Naive B cell (primary cell): ENCODE measurements at regions not wholly inside any gene's neighbourhood (a gene's known extent, or its start where the extent isn't known, plus 50 kb on each side); places are given as distances from the start of the nearest gene placed in this dataset.

ENCODE experiments used
- ATAC-seq, 2 donors: fragments of 150-1000 bp; cut with Tn5 transposase; 2 replicates each; pipeline ENCODE4 v1.10.0; 2021; ENCODE audit warnings: low read depth in 2 of 2, mild to moderate bottlenecking in 2 of 2, moderate library complexity in 2 of 2
- DNase-seq: peaks from one replicate; pipeline ENCODE4 v3.0.0; 2022
- H3K27ac Mint-ChIP-seq, 6 donors: one replicate each; pipeline ENCODE4 v1.8.0; 2020 to 2022; ENCODE audit warnings: mild to moderate bottlenecking in 6 of 6, mixed read lengths in 6 of 6, moderate library complexity in 5 of 6, inconsistent platforms in 2 of 6
- H3K27me3 Mint-ChIP-seq, 3 donors: one replicate each; pipeline ENCODE4 v1.8.0; 2021 to 2022; ENCODE audit warnings: mixed read lengths in 3 of 3, mild to moderate bottlenecking in 1 of 3
- H3K36me3 Mint-ChIP-seq, 2 donors: one replicate each; pipeline ENCODE4 v1.8.0; 2020 to 2022; ENCODE audit warnings: mixed read lengths in 2 of 2, inconsistent platforms in 1 of 2, mild to moderate bottlenecking in 1 of 2
- H3K4me1 Mint-ChIP-seq, 3 donors: one replicate each; pipeline ENCODE4 v1.8.0; 2020 to 2022; ENCODE audit warnings: mixed read lengths in 3 of 3, inconsistent platforms in 1 of 3, mild to moderate bottlenecking in 1 of 3, moderate library complexity in 1 of 3
- H3K4me3 Mint-ChIP-seq, 8 donors: one replicate each; pipeline ENCODE4 v1.8.0; 2020 to 2022; ENCODE audit warnings: mild to moderate bottlenecking in 8 of 8, mixed read lengths in 8 of 8, moderate library complexity in 8 of 8, inconsistent platforms in 2 of 8
- H3K9me3 Mint-ChIP-seq, 7 donors: one replicate each; pipeline ENCODE4 v1.8.0; 2020 to 2022; ENCODE audit warnings: mixed read lengths in 7 of 7, mild to moderate bottlenecking in 5 of 7, inconsistent platforms in 2 of 7, moderate library complexity in 1 of 7

- Mint-ChIP-seq H3K4me1 (no peaks in the 10 kb centered on the region), H3K27ac (no peak overlapping the region), H3K36me3 (no peaks in the 10 kb centered on the region), H3K27me3 (no peaks in the 10 kb centered on the region), H3K9me3 (peaks cover 0 to 9% (median 1%) of the 10 kb centered on the region in 7 donors), H3K4me3 (no peak overlapping the region)
- ATAC-seq: no peak
- no peak for DNase-seq
These were observed 257.4 kb downstream of the SQOR start for GRCh38 chr15:45892182-45892581.

GRCh38 chr15:45903283-45903682 lies 268.5 kb downstream of the SQOR start:
- no peaks in the 10 kb centered on the region for H3K36me3 Mint-ChIP-seq
- ATAC-seq (no peak), DNase-seq (no peak)
- H3K4me1 Mint-ChIP-seq: no peaks in the 10 kb centered on the region
- peaks cover 0 to 11% (median 2%) of the 10 kb centered on the region in 7 donors for H3K9me3 Mint-ChIP-seq
- no peak overlapping the region for H3K27ac Mint-ChIP-seq
- H3K27me3 Mint-ChIP-seq: peaks cover 0 to 4% (median 0%) of the 10 kb centered on the region in 3 donors
- H3K4me3 Mint-ChIP-seq: no peak overlapping the region

GRCh38 chr15:45904019-45904418 lies 269.2 kb downstream of the SQOR start:
- H3K9me3 Mint-ChIP-seq: peaks cover 2 to 18% (median 4%) of the 10 kb centered on the region in 7 donors
- no peak overlapping the region for H3K4me3 Mint-ChIP-seq
- no peaks in the 10 kb centered on the region for H3K36me3 Mint-ChIP-seq
- H3K4me1 Mint-ChIP-seq: no peaks in the 10 kb centered on the region
- DNase-seq (no peak), ATAC-seq (no peak)
- H3K27me3 Mint-ChIP-seq: peaks cover 0 to 4% (median 0%) of the 10 kb centered on the region in 3 donors
- no peak overlapping the region for H3K27ac Mint-ChIP-seq

- H3K9me3 Mint-ChIP-seq: peaks cover 3 to 39% (median 7%) of the 10 kb centered on the region in 7 donors
- no peak for ATAC-seq
- H3K36me3 Mint-ChIP-seq: no peaks in the 10 kb centered on the region
- no peaks in the 10 kb centered on the region for H3K4me1 Mint-ChIP-seq
- peaks cover 0 to 4% (median 0%) of the 10 kb centered on the region in 3 donors for H3K27me3 Mint-ChIP-seq
- no peak overlapping the region for H3K27ac Mint-ChIP-seq
- no peak for DNase-seq
- H3K4me3 Mint-ChIP-seq: no peak overlapping the region
These were observed 271.4 kb downstream of the SQOR start for GRCh38 chr15:45906230-45906629.

- ATAC-seq: no peak
- no peak overlapping the region for H3K27ac Mint-ChIP-seq
- H3K9me3 Mint-ChIP-seq: peaks cover 6 to 42% (median 10%) of the 10 kb centered on the region in 7 donors
- no peaks in the 10 kb centered on the region for H3K36me3 Mint-ChIP-seq
- peaks cover 0 to 4% (median 0%) of the 10 kb centered on the region in 3 donors for H3K27me3 Mint-ChIP-seq
- DNase-seq: no peak
- no peak overlapping the region for H3K4me3 Mint-ChIP-seq
- H3K4me1 Mint-ChIP-seq: no peaks in the 10 kb centered on the region
These were observed 275.8 kb downstream of the SQOR start for GRCh38 chr15:45910671-45911070.

GRCh38 chr15:45913451-45913850 lies 278.6 kb downstream of the SQOR start:
- Mint-ChIP-seq H3K27ac (no peak overlapping the region), H3K27me3 (peaks cover 0 to 4% (median 0%) of the 10 kb centered on the region in 3 donors), H3K36me3 (no peaks in the 10 kb centered on the region), H3K9me3 (peaks cover 4 to 40% (median 9%) of the 10 kb centered on the region in 7 donors), H3K4me1 (no peaks in the 10 kb centered on the region), H3K4me3 (no peak overlapping the region)
- DNase-seq: no peak
- ATAC-seq: no peak

- no peak for DNase-seq
- H3K4me3 Mint-ChIP-seq: no peak overlapping the region
- no peaks in the 10 kb centered on the region for H3K36me3 Mint-ChIP-seq
- no peaks in the 10 kb centered on the region for H3K4me1 Mint-ChIP-seq
- no peak for ATAC-seq
- H3K9me3 Mint-ChIP-seq: peaks cover 4 to 31% (median 7%) of the 10 kb centered on the region in 7 donors
- H3K27me3 Mint-ChIP-seq: peaks cover 0 to 4% (median 0%) of the 10 kb centered on the region in 3 donors
- no peak overlapping the region for H3K27ac Mint-ChIP-seq
These were observed 279.6 kb downstream of the SQOR start for GRCh38 chr15:45914425-45914824.

GRCh38 chr15:45918839-45919238 lies 284.0 kb downstream of the SQOR start:
- Mint-ChIP-seq H3K4me3 (no peak overlapping the region), H3K27ac (no peak overlapping the region), H3K4me1 (no peaks in the 10 kb centered on the region), H3K9me3 (peaks cover 0 to 14% (median 2%) of the 10 kb centered on the region in 7 donors), H3K36me3 (no peaks in the 10 kb centered on the region), H3K27me3 (peaks cover 0 to 6% (median 0%) of the 10 kb centered on the region in 3 donors)
- ATAC-seq (no peak), DNase-seq (no peak)

- Mint-ChIP-seq H3K4me1 (no peaks in the 10 kb centered on the region), H3K4me3 (no peak overlapping the region), H3K27ac (no peak overlapping the region), H3K9me3 (peaks cover 0 to 14% (median 2%) of the 10 kb centered on the region in 7 donors), H3K36me3 (no peaks in the 10 kb centered on the region), H3K27me3 (peaks cover 0 to 6% (median 0%) of the 10 kb centered on the region in 3 donors)
- no peak for DNase-seq
- ATAC-seq: no peak
These were observed 285.0 kb downstream of the SQOR start for GRCh38 chr15:45919806-45920205.

- Mint-ChIP-seq H3K4me1 (no peaks in the 10 kb centered on the region), H3K9me3 (peaks cover 0 to 6% (median 3%) of the 10 kb centered on the region in 7 donors), H3K4me3 (no peak overlapping the region), H3K27me3 (peaks cover 0 to 6% (median 0%) of the 10 kb centered on the region in 3 donors), H3K36me3 (no peaks in the 10 kb centered on the region), H3K27ac (no peak overlapping the region)
- ATAC-seq (no peak), DNase-seq (no peak)
These were observed 286.5 kb downstream of the SQOR start for GRCh38 chr15:45921376-45921775.

GRCh38 chr15:45921978-45922377 lies 287.1 kb downstream of the SQOR start:
- no peak for ATAC-seq
- peaks cover 0 to 6% (median 0%) of the 10 kb centered on the region in 7 donors for H3K9me3 Mint-ChIP-seq
- H3K4me3 Mint-ChIP-seq: no peak overlapping the region
- H3K36me3 Mint-ChIP-seq: no peaks in the 10 kb centered on the region
- H3K4me1 Mint-ChIP-seq: no peaks in the 10 kb centered on the region
- peaks cover 0 to 6% (median 0%) of the 10 kb centered on the region in 3 donors for H3K27me3 Mint-ChIP-seq
- H3K27ac Mint-ChIP-seq: peak overlapping the region in 1 of 6 donors; percentile 61
- no peak for DNase-seq

GRCh38 chr15:45941367-45941766 lies 306.5 kb downstream of the SQOR start:
- Mint-ChIP-seq H3K27ac (no peak overlapping the region), H3K4me1 (no peaks in the 10 kb centered on the region), H3K4me3 (no peak overlapping the region), H3K27me3 (peaks cover 0 to 8% (median 0%) of the 10 kb centered on the region in 3 donors), H3K36me3 (no peaks in the 10 kb centered on the region), H3K9me3 (peaks cover 0 to 6% (median 3%) of the 10 kb centered on the region in 7 donors)
- DNase-seq (no peak), ATAC-seq (no peak)

- H3K9me3 Mint-ChIP-seq: peaks cover 0 to 4% (median 0%) of the 10 kb centered on the region in 7 donors
- ATAC-seq (no peak), DNase-seq (no peak)
- H3K4me3 Mint-ChIP-seq: no peak overlapping the region
- no peaks in the 10 kb centered on the region for H3K4me1 Mint-ChIP-seq
- no peaks in the 10 kb centered on the region for H3K36me3 Mint-ChIP-seq
- H3K27ac Mint-ChIP-seq: no peak overlapping the region
- H3K27me3 Mint-ChIP-seq: peaks cover 0 to 8% (median 0%) of the 10 kb centered on the region in 3 donors
These were observed 308.4 kb downstream of the SQOR start for GRCh38 chr15:45943240-45943639.

- peaks cover 0 to 6% (median 0%) of the 10 kb centered on the region in 7 donors for H3K9me3 Mint-ChIP-seq
- no peak for DNase-seq
- no peaks in the 10 kb centered on the region for H3K4me1 Mint-ChIP-seq
- H3K36me3 Mint-ChIP-seq: no peaks in the 10 kb centered on the region
- no peak overlapping the region for H3K27ac Mint-ChIP-seq
- ATAC-seq: no peak
- no peak overlapping the region for H3K4me3 Mint-ChIP-seq
- peaks cover 0 to 12% (median 4%) of the 10 kb centered on the region in 3 donors for H3K27me3 Mint-ChIP-seq
These were observed 311.3 kb downstream of the SQOR start for GRCh38 chr15:45946111-45946510.

GRCh38 chr15:45948181-45948621 lies 313.4 kb downstream of the SQOR start:
- DNase-seq: no peak
- no peak for ATAC-seq
- peaks cover 0 to 6% (median 0%) of the 10 kb centered on the region in 7 donors for H3K9me3 Mint-ChIP-seq
- H3K36me3 Mint-ChIP-seq: no peaks in the 10 kb centered on the region
- H3K27me3 Mint-ChIP-seq: peaks cover 0 to 12% (median 4%) of the 10 kb centered on the region in 3 donors
- H3K27ac Mint-ChIP-seq: no peak overlapping the region
- no peak overlapping the region for H3K4me3 Mint-ChIP-seq
- no peaks in the 10 kb centered on the region for H3K4me1 Mint-ChIP-seq
